ENCODE measurements at regions not wholly inside any gene's neighbourhood (a gene's known extent, or its start where the extent isn't known, plus 50 kb on each side); places are given as distances from the start of the nearest gene placed in this dataset.

DNA sequence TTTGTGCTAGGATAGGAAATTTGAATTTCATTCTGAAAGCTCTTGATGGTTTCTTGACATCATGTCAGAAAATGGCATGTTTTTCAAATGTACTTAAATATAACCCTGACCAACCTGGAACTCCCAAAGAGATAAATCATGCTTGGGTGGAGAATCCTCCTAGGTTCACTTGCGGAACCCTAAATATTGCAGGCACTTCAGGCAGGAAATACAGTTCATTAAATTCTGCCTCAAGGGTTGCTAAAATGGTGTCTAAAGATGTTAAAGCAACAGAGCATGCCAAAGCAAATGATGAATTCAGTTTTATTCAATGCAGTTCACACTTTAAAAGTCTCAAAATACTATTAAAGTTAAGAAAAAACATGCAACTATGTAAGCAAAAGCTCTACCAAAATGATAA is 415.9 kb downstream of the SLITRK6 start:
- ChIA-PET POLR2A (no interaction called here), CTCF (no interaction called here)
- no peak for DNase-seq (ENCODE audit: extremely low spot score)
- TF ChIP-seq, protein P1, sequence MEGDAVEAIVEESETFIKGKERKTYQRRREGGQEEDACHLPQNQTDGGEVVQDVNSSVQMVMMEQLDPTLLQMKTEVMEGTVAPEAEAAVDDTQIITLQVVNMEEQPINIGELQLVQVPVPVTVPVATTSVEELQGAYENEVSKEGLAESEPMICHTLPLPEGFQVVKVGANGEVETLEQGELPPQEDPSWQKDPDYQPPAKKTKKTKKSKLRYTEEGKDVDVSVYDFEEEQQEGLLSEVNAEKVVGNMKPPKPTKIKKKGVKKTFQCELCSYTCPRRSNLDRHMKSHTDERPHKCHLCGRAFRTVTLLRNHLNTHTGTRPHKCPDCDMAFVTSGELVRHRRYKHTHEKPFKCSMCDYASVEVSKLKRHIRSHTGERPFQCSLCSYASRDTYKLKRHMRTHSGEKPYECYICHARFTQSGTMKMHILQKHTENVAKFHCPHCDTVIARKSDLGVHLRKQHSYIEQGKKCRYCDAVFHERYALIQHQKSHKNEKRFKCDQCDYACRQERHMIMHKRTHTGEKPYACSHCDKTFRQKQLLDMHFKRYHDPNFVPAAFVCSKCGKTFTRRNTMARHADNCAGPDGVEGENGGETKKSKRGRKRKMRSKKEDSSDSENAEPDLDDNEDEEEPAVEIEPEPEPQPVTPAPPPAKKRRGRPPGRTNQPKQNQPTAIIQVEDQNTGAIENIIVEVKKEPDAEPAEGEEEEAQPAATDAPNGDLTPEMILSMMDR (IDR thresholded peaks at IDR 0.05; ENCODE audit: control extremely low read depth, extremely low read depth, low read depth, missing control alignments): no peak

DNA sequence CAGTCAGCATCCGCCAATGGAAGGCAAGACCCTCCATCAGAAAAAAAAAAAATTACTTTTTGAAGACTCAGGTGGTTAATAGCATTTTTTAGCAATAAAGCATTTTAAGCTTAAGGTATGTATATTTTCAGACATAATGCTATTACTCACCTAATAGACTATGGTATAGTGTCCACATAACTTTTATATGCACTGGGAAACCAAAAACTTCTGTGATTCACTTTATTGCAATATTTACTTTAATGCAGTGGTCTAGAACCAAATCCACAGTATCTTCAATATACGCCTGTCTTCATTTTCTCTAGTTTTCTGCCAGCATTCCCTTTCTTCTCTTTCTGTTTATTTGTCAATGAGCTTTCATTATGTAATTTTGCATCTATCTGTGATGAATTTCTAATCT is 418.1 kb downstream of the SLITRK6 start:
- ChIA-PET POLR2A (no interaction called here), CTCF (interaction anchor here (1.7 kb wide), 1 partner anchor 10 kb away, joined by 3 read pairs; no protein-coding TSS in a partner anchor)
- DNase-seq (ENCODE audit: extremely low spot score): no peak
- TF ChIP-seq, protein P1 (IDR thresholded peaks at IDR 0.05; ENCODE audit: control extremely low read depth, extremely low read depth, low read depth, missing control alignments): no peak

DNA sequence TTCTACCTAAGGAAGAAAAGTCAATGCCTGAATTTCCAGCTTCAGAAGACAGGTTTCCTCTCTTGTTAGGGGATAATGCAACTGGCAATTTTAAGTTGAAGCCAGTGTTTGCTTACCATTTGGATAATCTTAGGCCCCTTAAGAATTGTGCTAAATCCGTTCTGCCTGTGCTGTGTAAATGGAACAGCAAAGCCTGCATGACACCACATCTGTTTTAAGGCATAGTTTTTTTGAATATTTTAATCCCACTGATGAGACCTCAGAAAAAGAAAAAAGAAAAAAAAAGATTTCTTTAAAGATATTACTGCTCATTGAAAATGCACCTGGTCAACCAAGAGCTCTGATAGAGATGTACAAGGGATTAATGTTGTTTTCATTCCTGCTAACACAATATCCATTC is 419.2 kb downstream of the SLITRK6 start:
- ChIA-PET POLR2A (no interaction called here), CTCF (interaction anchor here (1.7 kb wide), 1 partner anchor 9 kb away, joined by 3 read pairs; no protein-coding TSS in a partner anchor)
- no peak for DNase-seq (ENCODE audit: extremely low spot score)
- TF ChIP-seq, protein P1 (IDR thresholded peaks at IDR 0.05; ENCODE audit: control extremely low read depth, extremely low read depth, low read depth, missing control alignments): no peak

DNA sequence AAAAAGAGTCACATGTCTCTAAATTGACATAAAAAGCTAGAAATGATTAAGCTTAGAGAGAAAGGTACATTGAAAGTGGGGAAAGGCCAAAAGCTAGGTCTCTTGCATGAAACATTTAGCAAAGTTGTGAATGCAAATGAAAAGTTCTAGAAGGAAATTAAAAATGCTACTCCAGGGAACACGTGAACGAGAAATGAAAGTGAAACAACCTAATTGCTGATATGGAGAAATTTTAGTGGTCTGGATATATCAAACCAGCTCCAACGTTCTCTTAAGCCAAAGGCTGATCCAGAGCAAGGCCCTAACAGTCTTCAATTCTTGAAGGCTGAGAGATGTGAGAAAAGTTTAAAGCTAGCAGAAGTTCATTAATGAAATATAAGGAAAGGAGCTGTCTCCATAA is 419.8 kb downstream of the SLITRK6 start:
- TF ChIP-seq, protein P1 (IDR thresholded peaks at IDR 0.05; ENCODE audit: control extremely low read depth, extremely low read depth, low read depth, missing control alignments): no peak
- ChIA-PET POLR2A (no interaction called here), CTCF (interaction anchor here (1.7 kb wide), 1 partner anchor 9 kb away, joined by 3 read pairs; no protein-coding TSS in a partner anchor)
- DNase-seq (ENCODE audit: extremely low spot score): no peak

DNA sequence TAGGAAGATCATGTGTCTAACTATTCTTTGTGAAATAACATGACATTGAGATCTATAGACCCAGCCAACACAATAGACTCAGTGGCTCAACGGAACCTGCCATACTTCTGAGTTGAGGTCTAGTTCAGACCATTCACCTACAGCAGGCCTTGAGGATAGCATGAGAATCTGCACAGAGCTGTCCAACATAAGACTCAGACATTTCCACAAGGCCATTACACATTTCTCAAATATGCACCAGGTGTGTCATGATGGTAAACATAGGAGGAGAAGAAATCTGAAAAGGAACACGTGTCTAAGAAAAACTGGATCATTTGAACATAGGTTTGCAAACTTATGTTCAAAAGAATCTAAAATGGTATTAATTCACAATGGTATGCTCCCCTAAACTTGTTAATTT is 421.4 kb downstream of the SLITRK6 start:
- TF ChIP-seq, protein P1 (IDR thresholded peaks at IDR 0.05; ENCODE audit: control extremely low read depth, extremely low read depth, low read depth, missing control alignments): no peak
- CTCF ChIA-PET: no interaction called here

DNA sequence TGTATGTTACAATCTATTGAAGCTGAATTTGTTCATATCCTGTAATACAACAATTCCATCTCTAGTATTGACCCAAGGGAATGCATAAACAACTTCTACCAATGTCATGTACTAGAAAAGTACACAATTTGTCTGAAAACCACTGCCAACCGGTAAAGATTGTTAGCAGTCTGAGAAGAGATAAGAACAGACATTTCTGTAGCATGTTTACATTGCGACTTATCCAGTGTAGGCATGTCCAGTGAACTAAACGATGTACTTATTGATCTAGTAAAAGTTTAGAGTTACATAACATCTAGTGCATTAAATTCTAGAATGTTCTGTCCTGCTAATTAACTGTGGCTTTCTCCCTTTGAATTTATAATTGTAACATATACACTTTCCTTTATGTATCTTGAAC is 425.9 kb downstream of the SLITRK6 start:
- POLR2A ChIA-PET: no interaction called here
- CTCF ChIA-PET: no interaction called here
- DNase-seq (ENCODE audit: extremely low spot score): no peak
- TF ChIP-seq, protein P1 (IDR thresholded peaks at IDR 0.05; ENCODE audit: control extremely low read depth, extremely low read depth, low read depth, missing control alignments): no peak

More for the DNA sequence above, 421.4 kb downstream of the SLITRK6 start:
- POLR2A ChIA-PET: no interaction called here
- no peak for DNase-seq (ENCODE audit: extremely low spot score)

DNA sequence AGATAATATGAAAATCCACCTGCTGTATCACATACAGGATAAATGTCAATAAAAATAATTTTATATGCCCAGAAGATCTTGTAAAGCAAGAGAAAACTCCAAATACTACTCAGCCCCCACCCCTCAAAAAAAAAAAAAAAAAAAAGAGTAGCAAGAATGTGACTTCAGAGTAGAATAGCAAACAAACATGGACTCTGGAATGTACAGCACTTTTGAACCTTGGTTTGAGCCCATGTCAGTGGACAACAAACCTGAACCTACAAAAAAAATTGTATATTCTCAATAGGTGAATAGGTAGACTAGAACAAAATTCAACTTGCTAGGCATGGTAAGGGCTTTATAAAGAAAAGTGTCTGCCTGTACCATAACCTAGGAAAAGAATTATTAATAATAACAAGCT is 428.0 kb downstream of the SLITRK6 start:
- TF ChIP-seq, protein P1 (IDR thresholded peaks at IDR 0.05; ENCODE audit: control extremely low read depth, extremely low read depth, low read depth, missing control alignments): no peak
- DNase-seq (ENCODE audit: extremely low spot score): no peak
- ChIA-PET POLR2A (no interaction called here), CTCF (interaction anchor here (1.5 kb wide), 1 partner anchor 9 kb away, joined by 3 read pairs; no protein-coding TSS in a partner anchor)

Data from GM10248 (cell line).